Stimulated activated naive CD8-positive, alpha-beta T cell treated with anti-CD3 and anti-CD28 coated beads, Interleukin-15, Interleukin-2, amounts not matched to agents 100 ng/mL and 50 ng/mL, for 24 hours (primary cell): ENCODE measurements at regions not wholly inside any gene's neighbourhood (a gene's known extent, or its start where the extent isn't known, plus 50 kb on each side); places are given as distances from the start of the nearest gene placed in this dataset.

ENCODE experiments used
- H3K27ac Mint-ChIP-seq: one replicate; pipeline ENCODE4 v1.8.0; 2021; ENCODE audit warnings: mild to moderate bottlenecking, mixed read lengths
- H3K27me3 Mint-ChIP-seq: one replicate; pipeline ENCODE4 v1.8.0; 2021; ENCODE audit warnings: mixed read lengths
- H3K36me3 Mint-ChIP-seq: one replicate; pipeline ENCODE4 v1.8.0; 2021; ENCODE audit warnings: low read depth, mixed read lengths
- H3K4me1 Mint-ChIP-seq: one replicate; pipeline ENCODE4 v1.8.0; 2021; ENCODE audit warnings: low read depth, mixed read lengths
- H3K4me3 Mint-ChIP-seq: one replicate; pipeline ENCODE4 v1.8.0; 2021; ENCODE audit warnings: mild to moderate bottlenecking, mixed read lengths
- H3K9me3 Mint-ChIP-seq: one replicate; pipeline ENCODE4 v1.8.0; 2021; ENCODE audit warnings: mixed read lengths

- peaks cover 11% of the 10 kb centered on the region for H3K27me3 Mint-ChIP-seq
- H3K9me3 Mint-ChIP-seq = no peaks in the 10 kb centered on the region
- H3K27ac Mint-ChIP-seq = no peak overlapping the region
- H3K4me3 Mint-ChIP-seq = no peak overlapping the region
- H3K36me3 Mint-ChIP-seq = no peaks in the 10 kb centered on the region
- no peaks in the 10 kb centered on the region for H3K4me1 Mint-ChIP-seq
Observed at GRCh38 chr22:22433770-22434169, 74.8 kb downstream of the ZNF280B start.
